Subcutaneous adipose tissue (tissue), 1 donor: ENCODE measurements at regions not wholly inside any gene's neighbourhood (a gene's known extent, or its start where the extent isn't known, plus 50 kb on each side); places are given as distances from the start of the nearest gene placed in this dataset.

ENCODE experiments used
- CTCF ChIP-seq: fragments of 450-650 bp; IDR thresholded peaks from one replicate; pipeline ENCODE4 v1.5.1; 2016; ENCODE audit warnings: low read depth, mild to moderate bottlenecking, control low read depth, antibody characterized with exemption, moderate library complexity

- no peak for TF ChIP-seq CTCF
Observed at GRCh38 chr3:64445944-64446300, 220.7 kb upstream of the PRICKLE2 start.

DNA sequence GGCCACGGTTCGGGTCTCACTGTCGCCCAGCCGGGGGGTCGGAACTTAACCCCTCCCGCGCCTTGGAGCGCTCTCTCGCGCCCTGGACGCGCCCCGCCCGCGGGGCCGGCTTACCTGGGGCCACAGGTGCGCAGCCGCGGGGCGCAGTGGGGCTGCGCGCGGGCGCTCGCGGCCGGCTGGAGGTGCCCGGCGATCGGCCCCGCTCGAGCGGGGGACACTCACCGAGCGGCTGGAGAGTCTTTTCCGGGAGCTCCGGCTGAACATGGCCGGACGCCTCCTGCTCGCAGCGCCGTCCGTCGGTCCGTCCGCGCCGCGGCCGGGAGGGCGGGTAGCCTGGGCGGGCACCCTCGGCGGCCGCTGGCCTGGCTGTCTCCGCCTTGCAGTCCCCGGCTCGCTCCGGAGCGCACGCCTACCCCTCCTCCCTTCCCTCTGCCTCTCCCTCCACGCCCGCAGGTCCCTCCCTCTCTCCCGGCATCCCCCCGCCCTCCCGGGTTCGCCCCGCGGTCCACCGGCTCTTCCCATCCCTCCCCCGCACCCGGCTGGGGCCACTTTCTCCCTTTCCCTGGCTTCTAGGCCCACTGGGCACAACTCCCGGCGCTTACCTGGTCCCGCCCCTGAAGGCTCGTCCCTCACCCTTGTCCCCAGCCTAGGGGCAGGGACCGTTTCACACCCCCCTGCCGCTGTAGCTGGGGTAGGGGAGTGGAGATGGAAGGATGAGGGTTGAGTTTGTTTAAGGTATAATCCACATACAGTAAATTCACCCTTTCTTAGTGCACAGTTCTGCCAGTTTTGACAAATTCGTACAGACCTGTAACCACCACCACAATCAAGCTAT is 220.1 kb upstream of the PRICKLE2 start:
- no peak for TF ChIP-seq CTCF

DNA sequence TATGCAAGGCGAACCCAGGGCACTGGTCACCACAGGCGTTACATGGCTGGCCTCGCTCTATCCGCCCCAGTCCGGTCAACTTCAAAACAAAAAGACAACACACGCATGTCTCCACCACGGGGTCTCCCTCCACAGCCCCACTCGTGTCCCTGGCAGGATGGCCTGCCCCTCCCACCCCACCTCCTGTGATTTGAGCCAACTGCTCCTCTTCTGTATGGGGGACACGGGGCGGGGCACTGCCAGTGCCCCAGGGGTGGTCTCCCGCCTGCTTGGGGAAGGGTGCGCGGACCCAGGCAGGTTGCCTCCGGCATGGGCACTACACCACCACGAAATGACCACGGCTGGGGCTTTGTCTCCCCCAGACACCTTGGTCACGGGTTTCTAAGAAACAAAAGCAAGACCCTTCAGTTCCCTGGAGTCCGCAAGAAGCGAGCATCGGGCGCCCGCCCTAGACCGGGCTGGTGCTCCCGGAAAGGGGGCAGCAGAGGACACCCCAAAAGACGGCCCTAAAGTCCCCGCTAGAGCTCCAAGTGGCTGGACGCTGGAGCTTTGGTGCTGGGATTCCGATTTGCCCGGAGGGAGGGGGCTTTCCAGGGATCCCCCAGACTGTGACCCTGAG is 219.3 kb upstream of the PRICKLE2 start:
- no peak for TF ChIP-seq CTCF

- no peak for TF ChIP-seq CTCF
Observed at GRCh38 chr3:64443546-64444381, 218.5 kb upstream of the PRICKLE2 start.

- TF ChIP-seq CTCF: no peak
Observed at GRCh38 chr3:64441861-64442260, 216.6 kb upstream of the PRICKLE2 start.

DNA sequence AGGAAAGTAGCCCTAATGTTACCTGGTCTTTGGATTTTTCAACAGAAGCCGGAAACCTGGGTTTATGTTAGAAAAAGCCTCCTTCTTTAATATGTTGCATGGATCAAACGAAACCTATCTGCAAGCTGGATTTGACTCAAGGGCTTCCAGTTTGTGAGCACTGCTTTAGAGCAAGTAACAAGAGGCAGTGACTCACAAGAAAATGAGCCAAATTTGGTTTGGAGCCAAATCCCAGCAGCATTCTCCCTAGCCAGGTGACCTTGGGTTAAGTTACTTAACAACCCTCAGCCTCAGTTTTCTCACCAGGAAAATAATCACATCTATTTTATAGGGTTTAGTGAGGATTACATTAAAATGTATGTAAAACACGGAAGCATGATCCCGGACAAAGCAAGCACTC is 215.2 kb upstream of the PRICKLE2 start:
- TF ChIP-seq CTCF: no peak

- TF ChIP-seq CTCF: no peak
Observed at GRCh38 chr3:64438812-64439211, 213.5 kb upstream of the PRICKLE2 start.
